ENCODE measurements at regions not wholly inside any gene's neighbourhood (a gene's known extent, or its start where the extent isn't known, plus 50 kb on each side); places are given as distances from the start of the nearest gene placed in this dataset.

DNA sequence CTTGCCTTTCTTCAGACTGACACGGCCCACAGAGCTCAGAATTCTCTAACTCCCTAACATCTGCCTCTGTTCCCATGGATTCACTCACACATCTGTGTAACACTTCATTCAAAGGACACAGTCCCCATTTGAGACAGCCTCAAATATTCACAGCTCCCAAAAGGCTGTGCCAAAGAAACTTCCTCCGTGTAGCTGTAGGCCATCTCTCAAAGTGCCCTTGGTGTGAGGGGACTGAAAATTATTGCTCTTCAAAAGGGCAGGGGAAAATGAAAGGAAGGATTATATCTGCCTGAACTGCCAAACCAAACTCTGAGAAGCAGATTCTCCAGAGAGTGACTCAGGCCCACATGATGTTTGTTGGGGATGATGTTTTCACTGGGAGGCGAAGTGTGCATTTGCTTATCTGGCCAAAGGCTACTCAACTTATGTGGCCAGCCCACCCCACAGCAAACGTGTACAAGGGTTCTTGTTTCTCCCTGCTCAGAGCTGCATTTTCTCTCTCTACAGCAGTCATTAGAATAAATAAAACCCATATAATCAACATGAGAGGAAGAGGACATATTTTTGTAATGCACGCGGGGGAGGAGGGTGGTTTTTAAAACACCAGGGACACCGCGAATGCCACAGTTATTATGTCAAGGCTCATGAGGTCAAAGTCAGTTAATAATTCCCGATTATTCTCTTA lies 302.4 kb upstream of the NFE2L3 start:
- TF ChIP-seq, protein P1, sequence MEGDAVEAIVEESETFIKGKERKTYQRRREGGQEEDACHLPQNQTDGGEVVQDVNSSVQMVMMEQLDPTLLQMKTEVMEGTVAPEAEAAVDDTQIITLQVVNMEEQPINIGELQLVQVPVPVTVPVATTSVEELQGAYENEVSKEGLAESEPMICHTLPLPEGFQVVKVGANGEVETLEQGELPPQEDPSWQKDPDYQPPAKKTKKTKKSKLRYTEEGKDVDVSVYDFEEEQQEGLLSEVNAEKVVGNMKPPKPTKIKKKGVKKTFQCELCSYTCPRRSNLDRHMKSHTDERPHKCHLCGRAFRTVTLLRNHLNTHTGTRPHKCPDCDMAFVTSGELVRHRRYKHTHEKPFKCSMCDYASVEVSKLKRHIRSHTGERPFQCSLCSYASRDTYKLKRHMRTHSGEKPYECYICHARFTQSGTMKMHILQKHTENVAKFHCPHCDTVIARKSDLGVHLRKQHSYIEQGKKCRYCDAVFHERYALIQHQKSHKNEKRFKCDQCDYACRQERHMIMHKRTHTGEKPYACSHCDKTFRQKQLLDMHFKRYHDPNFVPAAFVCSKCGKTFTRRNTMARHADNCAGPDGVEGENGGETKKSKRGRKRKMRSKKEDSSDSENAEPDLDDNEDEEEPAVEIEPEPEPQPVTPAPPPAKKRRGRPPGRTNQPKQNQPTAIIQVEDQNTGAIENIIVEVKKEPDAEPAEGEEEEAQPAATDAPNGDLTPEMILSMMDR (IDR thresholded peaks at IDR 0.05 in 4 of 5, conservative IDR thresholded peaks at IDR 0.05 in 1 of 5) = no peak
- peak in 1 of 2 donors; percentile 53 for TF ChIP-seq POLR2A (IDR thresholded peaks at IDR 0.05)

All from gastrocnemius medialis (tissue), 4 donors.